Forelimb muscle (tissue), 1 donor: ENCODE measurements at regions not wholly inside any gene's neighbourhood (a gene's known extent, or its start where the extent isn't known, plus 50 kb on each side); places are given as distances from the start of the nearest gene placed in this dataset.

Source experiments
- DNase-seq: peaks from one replicate; pipeline ENCODE4 v3.0.0-alpha.2; 2013; ENCODE audit warnings: low read depth

- DNase-seq = no peak
These were observed 68.6 kb upstream of the MEOX2 start for GRCh38 chr7:15755061-15755460.

GRCh38 chr7:15753887-15754579, 67.5 kb upstream of the MEOX2 start:
- no peak for DNase-seq

DNA sequence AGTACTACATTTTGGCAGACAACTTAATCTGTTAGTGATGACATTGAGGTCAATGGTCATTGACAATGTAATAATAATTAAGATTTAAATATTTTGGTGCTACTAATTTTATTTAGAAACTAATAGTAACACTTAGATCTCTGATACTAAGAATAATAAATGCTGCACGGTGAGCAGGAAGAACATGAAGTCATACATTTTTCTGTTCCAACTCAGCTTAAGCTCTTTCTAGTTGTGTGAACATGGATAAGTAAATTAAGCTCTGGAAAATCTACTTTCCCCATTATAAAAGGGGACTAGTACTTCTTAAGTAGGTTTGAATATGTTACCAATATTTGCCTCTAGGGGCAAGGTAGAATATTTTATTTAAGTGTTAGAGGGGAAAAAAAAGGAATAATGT, 65.9 kb upstream of the MEOX2 start:
- DNase-seq = no peak

DNA sequence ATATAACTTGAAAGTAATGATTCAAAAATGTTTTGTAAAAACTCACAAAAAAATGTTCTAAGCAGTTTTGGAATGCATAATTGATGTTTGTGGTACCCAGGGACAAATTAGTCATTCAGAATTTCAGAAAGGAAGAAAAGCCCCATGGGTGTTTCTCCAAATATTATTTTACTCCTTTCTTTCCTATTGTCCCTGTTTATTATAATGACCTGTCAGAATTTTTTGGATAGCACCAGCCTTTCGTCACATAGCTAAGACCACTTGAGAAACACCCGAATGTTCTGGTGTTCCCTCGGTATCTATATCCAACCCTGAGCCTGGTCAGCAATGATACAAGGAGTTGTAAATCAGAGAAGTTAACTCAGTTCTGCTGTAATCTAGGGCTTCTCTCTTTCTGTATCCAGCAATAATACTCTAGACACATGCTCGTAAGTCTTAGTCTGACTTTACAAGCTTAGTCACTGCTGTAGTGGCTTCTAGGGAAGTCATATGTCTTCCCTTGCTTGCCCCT, 64.8 kb upstream of the MEOX2 start:
- DNase-seq = peak; percentile 62

GRCh38 chr7:15750727-15751126, 64.2 kb upstream of the MEOX2 start:
- DNase-seq = no peak

DNA sequence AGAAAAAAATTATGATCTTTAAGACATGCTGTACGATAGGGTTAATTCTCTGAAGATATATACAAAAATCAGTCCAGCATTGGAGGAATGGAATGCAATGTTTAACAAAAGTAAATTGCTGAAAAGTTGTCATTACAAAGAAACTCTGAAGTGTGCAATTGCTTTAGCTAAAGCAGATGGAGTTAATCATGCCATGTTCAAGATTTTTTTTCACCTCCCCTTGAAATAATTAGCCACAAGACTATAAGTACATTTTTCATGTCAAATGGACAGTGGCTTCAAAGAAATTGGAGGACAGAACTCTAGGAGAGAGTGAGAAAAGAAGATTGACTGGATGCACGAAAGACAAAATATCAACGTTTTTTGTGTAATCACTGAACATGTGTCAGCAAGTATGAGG, 63.1 kb upstream of the MEOX2 start:
- DNase-seq = no peak

DNA sequence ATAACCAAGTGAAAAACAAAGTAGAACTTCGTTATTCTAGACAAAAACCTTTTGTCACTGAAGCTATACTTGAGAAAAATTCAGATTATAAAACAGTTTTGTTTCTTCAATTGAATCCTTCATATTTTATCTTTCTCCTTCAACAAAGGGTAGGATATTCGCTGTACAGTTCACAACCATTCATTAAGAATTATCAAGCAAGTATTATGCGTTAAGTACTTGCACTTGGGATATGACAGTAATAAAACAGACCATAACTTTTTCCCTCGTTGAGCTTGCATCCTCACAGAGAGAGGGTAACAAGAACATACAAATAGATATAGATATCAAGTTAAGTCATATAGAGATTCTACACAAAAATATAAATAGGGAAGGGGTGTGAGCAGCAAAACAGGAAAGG, 61.2 kb upstream of the MEOX2 start:
- DNase-seq = no peak

- no peak for DNase-seq
These were observed 60.8 kb upstream of the MEOX2 start for GRCh38 chr7:15747301-15747700.

DNA sequence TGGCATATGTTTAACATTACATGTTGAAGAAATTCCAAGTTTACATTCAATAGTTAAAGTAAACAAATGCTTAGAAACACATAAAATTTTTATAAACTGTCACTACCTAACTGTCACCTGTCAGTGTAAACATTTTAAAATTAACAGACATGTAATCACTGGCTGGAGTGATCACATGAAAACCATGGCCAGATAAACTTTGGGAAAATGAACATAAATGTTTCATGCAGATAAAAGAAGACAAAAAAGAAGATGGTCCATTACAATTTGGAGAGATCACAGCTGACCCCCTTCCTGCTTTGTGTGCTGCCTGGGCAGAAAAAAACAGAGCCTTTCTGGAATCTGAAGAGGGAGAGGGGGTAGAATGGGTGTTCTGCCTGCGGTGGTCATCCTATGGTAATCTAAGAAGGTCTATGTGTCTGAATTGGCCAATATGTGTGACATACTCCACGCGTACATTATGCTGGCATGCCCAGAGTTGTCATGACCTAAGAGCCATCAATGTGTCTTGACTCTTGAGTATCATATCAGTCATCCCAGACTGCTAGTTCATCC, 57.5 kb upstream of the MEOX2 start:
- no peak for DNase-seq

- DNase-seq = no peak
These were observed 51.1 kb upstream of the MEOX2 start for GRCh38 chr7:15737601-15738000.
